Astrocyte of the cerebellum (primary cell): ENCODE measurements at regions not wholly inside any gene's neighbourhood (a gene's known extent, or its start where the extent isn't known, plus 50 kb on each side); places are given as distances from the start of the nearest gene placed in this dataset.

Experiments used
- DNase-seq: peaks from one replicate; pipeline ENCODE4 v3.0.0-alpha.2; 2011; ENCODE audit warnings: low read depth
- H3K4me3 ChIP-seq: 2 replicates; pipeline ENCODE4 v1.5.1; 2011; ENCODE audit warnings: mild to moderate bottlenecking, low read depth, low read length, moderate library complexity
- in situ Hi-C: cut with HindIII; loops from 2 replicates; pipeline ENCODE4 v1.10.0; 2017; ENCODE audit warnings: low sequenced_read_pairs
- TF ChIP-seq, protein P1 (sequence below): IDR thresholded peaks from 2 replicates; pipeline ENCODE4 v1.5.1; 2012; ENCODE audit warnings: low read length, low read depth, moderate library complexity, mild to moderate bottlenecking; ENCODE audit errors: missing control alignments

DNA sequence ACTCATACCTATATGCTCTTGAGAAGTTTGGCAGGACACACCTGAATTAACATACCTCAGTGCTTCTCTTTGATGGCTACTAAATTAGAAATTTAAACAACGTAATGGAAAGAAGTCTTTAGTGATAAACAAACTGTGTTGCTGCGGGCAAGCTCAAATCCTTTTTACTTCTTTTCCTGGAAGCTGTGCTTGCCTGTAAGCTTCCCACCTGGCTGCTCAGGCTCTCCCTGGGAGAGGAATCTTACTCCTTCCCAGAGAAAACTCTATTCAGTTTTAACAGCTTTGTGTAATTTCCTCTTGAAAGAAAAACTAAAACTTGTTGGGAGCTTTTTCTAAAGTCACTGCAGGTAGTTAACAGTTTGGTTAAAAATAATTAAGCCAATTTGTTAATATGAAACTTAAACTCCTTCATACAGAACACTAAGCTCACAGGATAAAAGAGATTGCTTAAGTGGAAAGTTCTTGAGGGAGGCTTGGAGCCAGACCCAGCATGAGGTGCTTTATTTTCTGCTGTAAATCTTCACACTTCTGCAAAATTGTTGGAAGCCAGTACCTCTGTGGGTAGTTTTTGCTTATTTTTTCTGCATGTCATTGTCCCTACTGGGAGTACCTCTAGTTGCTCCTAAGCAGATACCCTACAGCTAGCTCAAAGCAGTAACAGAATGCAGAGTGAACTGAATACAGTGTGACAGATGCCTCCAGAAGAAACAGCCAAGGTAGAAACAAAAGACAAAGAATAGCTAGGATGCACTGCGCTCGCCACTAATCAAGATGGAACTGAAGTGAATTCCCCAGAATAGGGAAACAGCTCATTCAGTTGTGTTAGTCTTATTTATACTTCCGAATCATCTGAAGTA lies 1253.0 kb downstream of the PCDH17 start:
- TF ChIP-seq, protein P1, sequence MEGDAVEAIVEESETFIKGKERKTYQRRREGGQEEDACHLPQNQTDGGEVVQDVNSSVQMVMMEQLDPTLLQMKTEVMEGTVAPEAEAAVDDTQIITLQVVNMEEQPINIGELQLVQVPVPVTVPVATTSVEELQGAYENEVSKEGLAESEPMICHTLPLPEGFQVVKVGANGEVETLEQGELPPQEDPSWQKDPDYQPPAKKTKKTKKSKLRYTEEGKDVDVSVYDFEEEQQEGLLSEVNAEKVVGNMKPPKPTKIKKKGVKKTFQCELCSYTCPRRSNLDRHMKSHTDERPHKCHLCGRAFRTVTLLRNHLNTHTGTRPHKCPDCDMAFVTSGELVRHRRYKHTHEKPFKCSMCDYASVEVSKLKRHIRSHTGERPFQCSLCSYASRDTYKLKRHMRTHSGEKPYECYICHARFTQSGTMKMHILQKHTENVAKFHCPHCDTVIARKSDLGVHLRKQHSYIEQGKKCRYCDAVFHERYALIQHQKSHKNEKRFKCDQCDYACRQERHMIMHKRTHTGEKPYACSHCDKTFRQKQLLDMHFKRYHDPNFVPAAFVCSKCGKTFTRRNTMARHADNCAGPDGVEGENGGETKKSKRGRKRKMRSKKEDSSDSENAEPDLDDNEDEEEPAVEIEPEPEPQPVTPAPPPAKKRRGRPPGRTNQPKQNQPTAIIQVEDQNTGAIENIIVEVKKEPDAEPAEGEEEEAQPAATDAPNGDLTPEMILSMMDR = no peak
- H3K4me3 ChIP-seq = no peak overlapping the region
- in situ Hi-C loops = no loop called here
- no peak for DNase-seq

DNA sequence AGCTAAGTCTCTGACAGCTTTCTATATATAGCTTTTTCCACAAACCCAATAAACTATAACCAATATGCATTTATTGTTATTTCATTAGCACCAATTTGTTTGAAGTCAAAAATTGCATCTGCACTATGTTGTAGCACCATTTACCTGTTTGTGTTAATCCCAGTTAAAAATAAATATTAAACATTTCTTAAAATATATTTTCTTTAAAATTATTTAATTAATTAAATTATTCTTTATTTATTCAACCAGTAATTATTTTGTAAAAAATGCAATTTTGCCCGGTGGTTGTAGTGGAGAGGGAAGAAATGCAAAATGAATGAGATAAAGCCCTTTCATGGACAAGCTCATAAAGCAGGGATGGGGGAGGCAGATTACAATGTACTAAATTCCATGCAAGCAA lies 1257.9 kb downstream of the PCDH17 start:
- DNase-seq = no peak
- TF ChIP-seq, protein P1 = no peak
- no peak overlapping the region for H3K4me3 ChIP-seq
- in situ Hi-C loops = no loop called here

DNA sequence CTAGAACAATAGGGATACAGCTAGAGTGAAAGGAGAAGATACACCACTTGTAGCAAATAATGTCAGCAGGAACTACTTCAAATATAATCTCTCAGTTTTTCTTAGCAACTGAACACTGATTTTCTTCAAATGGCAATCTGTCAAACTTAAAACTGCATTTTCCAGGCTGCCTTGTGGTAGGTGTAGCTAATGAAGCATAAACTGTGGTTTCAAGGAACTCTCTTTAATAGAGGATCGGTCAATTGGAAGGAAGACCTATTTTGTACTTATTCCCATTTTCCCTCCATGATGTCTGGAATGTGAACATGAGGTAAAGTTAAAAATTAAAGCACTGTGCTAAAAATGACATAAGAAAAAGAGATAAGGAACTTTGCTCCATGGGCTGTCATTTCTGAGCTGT lies 1261.9 kb downstream of the PCDH17 start:
- DNase-seq = peak; percentile 74
- in situ Hi-C loops = no loop called here
- no peak overlapping the region for H3K4me3 ChIP-seq
- TF ChIP-seq, protein P1 = no peak

DNA sequence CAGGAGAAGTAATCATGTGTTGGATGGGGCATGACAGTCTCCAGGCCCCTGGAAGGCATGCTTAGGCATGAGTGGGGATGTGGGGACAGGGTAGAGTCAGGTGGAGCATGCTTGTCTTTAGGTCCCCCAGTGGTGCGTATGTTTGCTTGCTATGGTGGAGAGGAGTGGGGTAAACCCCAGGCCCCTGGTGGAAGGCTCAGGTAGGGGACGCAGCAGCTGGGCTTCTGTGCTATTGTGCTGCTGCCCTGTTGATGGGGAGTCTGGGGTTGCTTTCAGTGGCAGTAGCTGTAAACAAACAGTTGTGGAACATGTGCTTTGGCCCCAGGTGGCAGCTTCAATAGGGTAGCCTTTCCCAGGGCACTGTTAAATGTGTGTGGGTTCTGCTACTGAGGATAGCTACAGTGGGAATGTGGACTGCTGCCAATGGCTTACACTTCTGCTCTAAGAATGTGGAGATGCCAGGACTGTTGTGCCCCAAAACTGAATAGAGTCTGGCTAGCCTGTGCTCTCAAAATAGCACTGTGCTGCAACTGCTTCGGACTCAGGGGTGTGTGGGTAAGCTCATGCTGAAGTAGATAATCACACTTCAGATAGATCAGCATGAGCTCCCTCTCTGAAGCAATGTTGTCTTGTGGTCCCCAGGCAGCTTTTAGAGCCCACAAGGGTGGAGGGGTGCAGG lies 1257.3 kb downstream of the DIAPH3 start:
- no peak overlapping the region for H3K4me3 ChIP-seq
- TF ChIP-seq, protein P1 = no peak
- DNase-seq = no peak
- in situ Hi-C loops = no loop called here

DNA sequence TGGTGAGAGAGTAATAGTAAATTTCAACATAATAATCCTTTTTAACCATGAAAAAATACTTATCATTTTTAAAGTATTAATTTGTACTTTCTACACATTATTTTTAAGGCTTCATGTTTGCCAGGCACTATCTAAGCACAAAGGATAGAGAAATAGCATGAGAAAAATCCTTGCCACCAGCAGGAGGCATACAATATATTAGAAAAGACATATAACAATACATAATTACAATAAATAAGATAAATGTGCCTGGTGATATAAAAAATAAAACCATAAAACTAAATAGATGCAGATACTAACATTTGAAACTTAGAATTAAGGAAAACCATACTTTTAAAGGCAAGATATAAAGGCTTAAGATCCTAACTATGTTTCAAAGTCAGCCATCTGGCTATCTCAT lies 1256.4 kb downstream of the DIAPH3 start:
- no peak for DNase-seq
- no peak overlapping the region for H3K4me3 ChIP-seq
- TF ChIP-seq, protein P1 = peak; percentile 9
- in situ Hi-C loops = no loop called here

DNA sequence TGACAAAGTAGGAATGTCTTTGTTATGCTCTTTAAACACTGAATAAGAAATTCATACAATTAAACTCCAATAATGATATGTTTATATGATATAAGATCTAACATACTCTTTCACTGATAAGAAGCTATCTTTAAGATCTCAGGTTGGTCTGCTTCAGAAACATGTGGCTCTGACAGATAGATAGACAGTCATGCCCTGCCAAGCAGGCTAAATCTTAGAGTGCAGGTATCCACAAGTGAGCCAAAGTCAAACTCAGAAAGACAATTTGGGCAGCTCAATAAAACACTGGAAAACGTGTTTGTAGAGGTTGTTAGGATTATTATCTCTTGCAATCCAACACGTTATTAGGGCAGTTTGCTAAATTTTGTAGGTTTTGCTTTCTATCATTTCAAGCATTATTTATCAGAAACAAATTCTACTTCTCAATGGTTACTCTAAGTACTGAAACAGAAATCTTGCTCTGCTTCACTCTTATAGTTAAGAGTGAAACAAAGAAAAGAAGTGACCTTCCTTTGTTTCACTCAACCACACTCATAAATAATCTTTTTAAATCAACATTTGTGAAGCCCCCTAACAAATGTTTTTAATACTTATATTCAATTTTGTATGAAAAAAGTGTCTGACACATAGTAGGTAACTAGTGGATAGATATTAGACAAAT lies 1255.6 kb downstream of the DIAPH3 start:
- no peak overlapping the region for H3K4me3 ChIP-seq
- in situ Hi-C loops = no loop called here
- TF ChIP-seq, protein P1 = no peak

More for the DNA sequence above, 1255.6 kb downstream of the DIAPH3 start:
- no peak for DNase-seq
